Thyroid gland (tissue), 4 donors: ENCODE measurements at regions not wholly inside any gene's neighbourhood (a gene's known extent, or its start where the extent isn't known, plus 50 kb on each side); places are given as distances from the start of the nearest gene placed in this dataset.

Experiments used
- CTCF ChIP-seq, 6 experiments: fragments of 200-600 bp in 3 of 6; fragments of 450-650 bp in 3 of 6; sonication (generic) in 3 of 6; IDR thresholded peaks; one replicate each; pipeline ENCODE4 v1.5.1; 2016 to 2019; ENCODE audit warnings: antibody characterized with exemption in 6 of 6, mild to moderate bottlenecking in 2 of 6, inconsistent platforms in 1 of 6, moderate library complexity in 1 of 6
- POLR2A ChIP-seq, 2 donors: fragments of 450-650 bp; IDR thresholded peaks; one replicate each; pipeline ENCODE4 v1.6.1; 2017; ENCODE audit warnings: antibody characterized with exemption in 2 of 2, mild to moderate bottlenecking in 2 of 2, moderate library complexity in 1 of 2

- TF ChIP-seq CTCF (IDR thresholded peaks at IDR 0.05) (no peak), POLR2A (IDR thresholded peaks at IDR 0.05) (no peak)
Observed at GRCh38 chr12:67096533-67097318, 172.4 kb upstream of the CAND1 start.
